ENCODE measurements at regions not wholly inside any gene's neighbourhood (a gene's known extent, or its start where the extent isn't known, plus 50 kb on each side); places are given as distances from the start of the nearest gene placed in this dataset.

- TF ChIP-seq CTCF (IDR thresholded peaks at IDR 0.05) (no peak), POLR2A (IDR thresholded peaks at IDR 0.05) (no peak), EP300 (IDR thresholded peaks at IDR 0.05) (no peak)
These were observed 578.5 kb downstream of the TSN start for GRCh38 chr2:122333932-122334331.

Measured in ovary (tissue), 3 donors.